GM12875 (cell line): ENCODE measurements at regions not wholly inside any gene's neighbourhood (a gene's known extent, or its start where the extent isn't known, plus 50 kb on each side); places are given as distances from the start of the nearest gene placed in this dataset.
"Not testable (repeated sequence)": the region's sequence is repeated elsewhere in the genome, so short reads cannot be mapped to it uniquely, and the experiment has no call there.

Source experiments
- H3K4me3 ChIP-seq: one replicate; pipeline ENCODE4 v1.5.1; 2011; ENCODE audit warnings: low read depth, low read length, control low read depth
- CTCF ChIP-seq: IDR thresholded peaks from 2 replicates; pipeline ENCODE4 v1.5.1; 2011; ENCODE audit warnings: low read depth, mild to moderate bottlenecking, control low read depth, inconsistent platforms, low read length, moderate library complexity, borderline replicate concordance; ENCODE audit not compliant: insufficient read depth

GRCh38 chr6:157741948-157742556, 81.0 kb upstream of the SNX9 start:
- no peak for TF ChIP-seq CTCF
- no peak overlapping the region for H3K4me3 ChIP-seq

GRCh38 chr6:157744102-157744601, 78.9 kb upstream of the SNX9 start:
- TF ChIP-seq CTCF: no peak

GRCh38 chr6:157746897-157747296, 76.1 kb upstream of the SNX9 start:
- H3K4me3 ChIP-seq: no peak overlapping the region

More at GRCh38 chr6:157744102-157744601, 78.9 kb upstream of the SNX9 start:
- no peak overlapping the region for H3K4me3 ChIP-seq

GRCh38 chr6:157747370-157747769, 75.7 kb upstream of the SNX9 start:
- H3K4me3 ChIP-seq: no peak overlapping the region
- TF ChIP-seq CTCF: no peak

More at GRCh38 chr6:157746897-157747296, 76.1 kb upstream of the SNX9 start:
- no peak for TF ChIP-seq CTCF

GRCh38 chr6:157748839-157749571, 74.0 kb upstream of the SNX9 start:
- no peak for TF ChIP-seq CTCF

GRCh38 chr6:157750973-157751372, 72.1 kb upstream of the SNX9 start:
- H3K4me3 ChIP-seq: not testable (repeated sequence)

More at GRCh38 chr6:157748839-157749571, 74.0 kb upstream of the SNX9 start:
- H3K4me3 ChIP-seq: no peak overlapping the region

GRCh38 chr6:157751547-157752200, 71.4 kb upstream of the SNX9 start:
- H3K4me3 ChIP-seq: no peak overlapping the region
- no peak for TF ChIP-seq CTCF

- not testable (repeated sequence) for H3K4me3 ChIP-seq
Measured at GRCh38 chr6:157752879-157753278, 70.2 kb upstream of the SNX9 start.
